ENCODE measurements at regions not wholly inside any gene's neighbourhood (a gene's known extent, or its start where the extent isn't known, plus 50 kb on each side); places are given as distances from the start of the nearest gene placed in this dataset.
"Not testable (repeated sequence)": the region's sequence is repeated elsewhere in the genome, so short reads cannot be mapped to it uniquely, and the experiment has no call there.

DNA sequence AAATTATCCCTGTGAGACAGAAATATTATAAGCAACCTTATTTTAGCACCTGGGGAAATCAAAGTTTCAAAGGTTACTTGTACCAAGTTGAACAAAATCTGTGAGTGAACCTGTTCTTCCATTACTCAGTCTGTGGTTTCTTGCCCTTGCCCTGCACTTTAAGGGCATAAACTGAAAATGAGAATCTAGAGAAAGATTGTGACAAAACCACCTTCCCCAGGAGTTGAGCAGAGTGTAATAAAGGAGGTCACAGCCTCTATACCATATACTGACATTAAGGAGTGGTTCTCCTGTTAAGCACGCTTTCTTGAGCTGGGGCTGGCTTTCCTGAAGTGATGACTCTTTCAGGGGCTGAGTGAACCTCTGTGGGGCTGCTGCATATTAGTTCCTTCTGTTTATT lies 143.4 kb downstream of the PDCD6IP start:
- H3K27me3 Mint-ChIP-seq (ENCODE audit: insufficient read depth) = no peaks in the 10 kb centered on the region
- H3K4me3 Mint-ChIP-seq = no peak overlapping the region
- no peak for DNase-seq (ENCODE audit: low spot score)
- H3K36me3 Mint-ChIP-seq (ENCODE audit: low read depth) = no peaks in the 10 kb centered on the region
- no peak overlapping the region for H3K27ac Mint-ChIP-seq
- no peaks in the 10 kb centered on the region for H3K9me3 Mint-ChIP-seq
- intact Hi-C loops (cut with micrococcal nuclease) = no loop called here
- H3K4me1 Mint-ChIP-seq (ENCODE audit: low read depth) = no peaks in the 10 kb centered on the region

DNA sequence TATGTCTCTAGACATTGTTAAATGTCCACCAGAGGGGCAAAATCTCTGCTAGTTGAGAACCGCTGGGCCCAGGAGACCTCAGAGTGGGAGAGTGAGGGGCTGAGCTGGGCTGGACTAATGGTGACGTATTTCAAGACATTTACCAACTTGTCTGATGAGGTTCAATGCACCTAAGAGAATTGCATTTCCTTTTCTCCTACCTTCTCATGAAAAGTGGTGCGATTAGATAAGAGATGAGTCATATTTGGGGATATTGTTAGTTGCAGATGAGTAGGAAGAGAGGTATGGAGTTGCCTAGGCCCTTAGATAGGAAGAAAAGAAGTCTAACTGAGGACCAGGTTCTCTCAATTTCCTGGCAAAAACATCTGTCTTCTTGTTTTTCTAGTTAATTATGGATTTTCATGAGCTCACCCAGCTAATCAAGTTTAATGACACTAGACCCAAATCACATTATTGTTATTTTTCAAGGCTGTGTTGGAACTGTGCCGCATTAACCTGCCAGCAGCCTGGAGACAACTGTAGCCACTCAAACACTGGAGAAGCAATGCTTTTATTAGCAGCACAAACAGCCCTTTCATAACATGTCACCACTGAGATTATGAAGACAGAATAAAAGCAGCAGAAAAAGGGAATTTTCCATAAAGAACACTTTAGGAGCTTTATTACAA lies 144.2 kb downstream of the PDCD6IP start:
- no peaks in the 10 kb centered on the region for H3K36me3 Mint-ChIP-seq (ENCODE audit: low read depth)

DNA sequence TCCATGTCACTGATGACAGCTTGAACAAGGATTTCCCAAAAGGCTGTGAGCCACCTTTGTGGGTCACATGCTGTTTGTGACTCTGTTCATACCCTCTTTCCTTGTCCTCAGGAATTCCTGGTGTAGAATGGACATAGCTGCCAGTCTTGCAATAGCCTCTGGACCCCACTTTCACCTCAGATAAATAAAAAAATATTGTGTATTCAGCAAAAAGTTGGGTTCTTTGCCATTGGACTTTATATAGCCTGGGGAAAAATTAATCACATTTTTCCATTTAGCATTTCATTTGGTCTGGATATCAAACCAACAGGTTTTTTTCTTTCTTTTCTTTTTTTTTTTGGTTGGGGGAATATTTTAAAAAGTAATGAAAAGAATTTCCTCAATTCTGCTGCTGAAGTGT lies 144.8 kb downstream of the PDCD6IP start:
- Mint-ChIP-seq H3K9me3 (no peaks in the 10 kb centered on the region), H3K4me1 (ENCODE audit: low read depth) (no peaks in the 10 kb centered on the region), H3K27ac (no peak overlapping the region), H3K27me3 (ENCODE audit: insufficient read depth) (no peaks in the 10 kb centered on the region), H3K4me3 (no peak overlapping the region), H3K36me3 (ENCODE audit: low read depth) (no peaks in the 10 kb centered on the region)
- no peak for DNase-seq (ENCODE audit: low spot score)
- intact Hi-C loops (cut with micrococcal nuclease) = no loop called here

More for the DNA sequence above, 144.2 kb downstream of the PDCD6IP start:
- intact Hi-C loops (cut with micrococcal nuclease) = no loop called here
- Mint-ChIP-seq H3K4me3 (no peak overlapping the region), H3K4me1 (ENCODE audit: low read depth) (no peaks in the 10 kb centered on the region), H3K9me3 (no peaks in the 10 kb centered on the region), H3K27ac (no peak overlapping the region), H3K27me3 (ENCODE audit: insufficient read depth) (no peaks in the 10 kb centered on the region)
- DNase-seq (ENCODE audit: low spot score) = no peak

DNA sequence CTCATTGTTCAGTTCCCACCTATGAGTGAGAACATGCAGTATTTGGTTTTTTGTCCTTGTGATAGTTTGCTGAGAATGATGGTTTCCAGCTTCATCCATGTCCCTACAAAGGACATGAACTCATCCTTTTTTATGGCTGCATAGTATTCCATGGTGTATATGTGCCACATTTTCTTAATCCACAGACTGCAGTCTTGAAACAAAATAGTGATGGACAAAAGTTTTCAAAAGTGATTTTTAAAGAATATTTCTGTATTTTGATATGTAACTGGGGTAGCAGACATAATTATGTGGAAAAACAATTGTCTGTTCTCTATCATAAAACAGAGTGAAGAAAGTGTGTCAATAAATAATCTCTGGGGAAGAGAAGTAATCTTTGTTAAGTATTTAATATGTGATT lies 148.2 kb downstream of the PDCD6IP start:
- H3K36me3 Mint-ChIP-seq (ENCODE audit: low read depth); H3K4me3 Mint-ChIP-seq; DNase-seq (ENCODE audit: low spot score); H3K4me1 Mint-ChIP-seq (ENCODE audit: low read depth); H3K27ac Mint-ChIP-seq; H3K27me3 Mint-ChIP-seq (ENCODE audit: insufficient read depth); intact Hi-C loops (cut with micrococcal nuclease); H3K9me3 Mint-ChIP-seq: not testable (repeated sequence)

DNA sequence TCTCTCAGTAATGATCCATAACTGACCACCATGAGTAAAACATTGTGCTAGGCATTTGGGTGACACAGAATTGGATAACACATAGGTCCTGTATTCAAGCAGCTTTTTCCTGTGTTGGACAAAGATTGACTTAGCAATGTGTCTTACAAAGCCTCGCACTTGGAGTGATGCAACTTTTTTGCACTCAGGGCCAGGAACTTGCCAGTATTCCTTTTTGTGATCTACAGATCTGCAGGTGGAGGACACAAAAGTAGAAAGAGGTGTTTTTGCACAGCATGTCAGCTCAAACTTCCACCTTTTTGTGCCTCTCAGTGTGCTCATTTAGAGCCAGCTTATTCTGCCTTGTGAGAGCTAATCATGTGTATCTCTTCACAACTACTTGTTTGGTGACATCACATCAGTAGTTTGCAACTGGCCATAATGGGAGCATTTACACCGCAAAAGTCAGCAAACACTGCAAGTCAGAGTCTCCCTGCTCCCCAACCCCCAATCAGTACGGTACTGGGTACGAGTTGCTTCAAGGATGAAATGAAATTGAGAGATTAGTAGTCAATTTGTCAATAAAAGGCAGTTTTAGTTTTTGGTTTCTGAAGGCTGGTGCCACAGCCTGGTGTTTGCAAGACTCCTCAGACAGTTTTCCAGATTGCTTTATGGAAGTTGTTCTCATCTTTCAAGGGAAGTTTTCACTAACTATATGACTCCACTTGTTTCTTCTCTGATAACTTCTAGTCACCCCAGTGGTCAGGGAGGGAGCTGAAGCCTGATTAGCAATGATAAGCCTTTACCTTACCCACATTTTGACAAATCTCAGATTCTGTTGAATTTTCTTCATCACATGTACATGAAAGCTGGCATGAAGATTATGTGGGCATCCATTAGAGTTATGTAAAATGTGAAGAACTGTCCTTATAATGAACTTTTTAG lies 149.1 kb downstream of the PDCD6IP start:
- Mint-ChIP-seq H3K36me3 (ENCODE audit: low read depth) (no peaks in the 10 kb centered on the region), H3K27me3 (ENCODE audit: insufficient read depth) (peaks cover 3% of the 10 kb centered on the region), H3K4me1 (ENCODE audit: low read depth) (no peaks in the 10 kb centered on the region)

DNA sequence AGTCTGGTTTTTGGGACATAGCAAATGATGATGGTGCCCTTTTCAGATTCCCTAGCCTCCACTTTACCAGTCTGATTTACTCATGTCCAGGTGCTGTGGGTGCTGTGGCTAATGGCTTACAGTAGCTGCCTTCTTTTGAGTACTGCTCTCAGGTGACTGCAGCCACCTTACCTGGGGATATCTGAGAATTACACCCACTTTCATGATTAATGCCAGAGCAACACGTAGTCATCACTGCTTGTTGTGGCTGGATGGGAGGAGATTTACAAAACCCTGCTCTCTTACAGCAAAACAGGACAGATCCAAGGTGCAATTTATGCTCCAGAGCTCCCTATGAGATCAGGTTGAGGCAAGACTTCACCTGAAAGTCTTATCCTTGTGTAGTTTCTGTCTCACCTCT lies 150.6 kb downstream of the PDCD6IP start:
- H3K27me3 Mint-ChIP-seq (ENCODE audit: insufficient read depth) = peaks cover 3% of the 10 kb centered on the region
- H3K4me3 Mint-ChIP-seq = no peak overlapping the region
- no peak overlapping the region for H3K27ac Mint-ChIP-seq
- no peaks in the 10 kb centered on the region for H3K36me3 Mint-ChIP-seq (ENCODE audit: low read depth)
- intact Hi-C loops (cut with micrococcal nuclease) = no loop called here
- DNase-seq (ENCODE audit: low spot score) = no peak
- no peaks in the 10 kb centered on the region for H3K4me1 Mint-ChIP-seq (ENCODE audit: low read depth)
- no peaks in the 10 kb centered on the region for H3K9me3 Mint-ChIP-seq

More for the DNA sequence above, 149.1 kb downstream of the PDCD6IP start:
- intact Hi-C loops (cut with micrococcal nuclease) = no loop called here
- Mint-ChIP-seq H3K27ac (no peak overlapping the region), H3K4me3 (no peak overlapping the region), H3K9me3 (no peaks in the 10 kb centered on the region)
- DNase-seq (ENCODE audit: low spot score) = no peak

DNA sequence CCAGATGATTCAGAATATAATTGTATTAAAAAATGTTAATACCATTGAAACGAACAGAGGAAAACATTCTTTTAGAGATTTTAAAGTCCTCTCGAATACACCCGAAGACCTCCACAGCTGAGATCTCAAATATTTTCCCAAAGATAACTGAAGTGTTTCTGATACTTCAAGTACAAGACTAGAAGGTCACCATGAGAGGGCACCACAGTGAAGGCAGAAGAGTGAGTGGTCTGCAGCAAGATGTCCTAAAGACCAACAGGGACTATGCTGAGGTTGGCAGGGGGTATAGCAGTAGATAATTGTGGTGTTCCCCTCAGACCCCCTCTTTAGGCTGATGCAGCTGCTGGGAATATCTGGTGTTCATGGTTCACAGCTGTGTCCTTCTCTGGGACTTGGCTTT lies 156.5 kb downstream of the PDCD6IP start:
- H3K4me3 Mint-ChIP-seq = no peak overlapping the region
- no peaks in the 10 kb centered on the region for H3K36me3 Mint-ChIP-seq (ENCODE audit: low read depth)
- H3K9me3 Mint-ChIP-seq = no peaks in the 10 kb centered on the region
- H3K4me1 Mint-ChIP-seq (ENCODE audit: low read depth) = no peaks in the 10 kb centered on the region
- H3K27ac Mint-ChIP-seq = no peak overlapping the region
- DNase-seq (ENCODE audit: low spot score) = no peak
- peaks cover 3% of the 10 kb centered on the region for H3K27me3 Mint-ChIP-seq (ENCODE audit: insufficient read depth)
- intact Hi-C loops (cut with micrococcal nuclease) = no loop called here

DNA sequence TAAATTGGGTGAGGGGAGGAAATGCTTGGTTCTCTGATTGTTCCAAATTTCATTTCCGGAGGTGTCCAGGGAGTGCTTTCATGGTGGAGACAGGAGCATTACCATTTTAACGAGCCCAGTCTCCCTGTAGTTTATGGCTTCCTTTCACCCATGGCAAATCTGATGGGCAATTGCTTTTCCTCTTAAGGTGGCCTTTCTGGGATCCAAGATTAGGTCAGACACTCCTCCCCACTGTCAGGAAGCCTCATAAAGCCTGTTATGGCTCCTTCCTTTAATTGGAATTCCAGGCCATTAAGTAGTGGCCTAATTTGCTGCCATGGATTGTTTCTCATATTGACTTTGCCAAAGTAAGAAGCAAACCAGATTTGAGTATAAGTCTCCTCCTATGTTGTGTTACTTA lies 157.8 kb downstream of the PDCD6IP start:
- no peaks in the 10 kb centered on the region for H3K4me1 Mint-ChIP-seq (ENCODE audit: low read depth)
- H3K27me3 Mint-ChIP-seq (ENCODE audit: insufficient read depth) = peaks cover 3% of the 10 kb centered on the region
- no peak overlapping the region for H3K4me3 Mint-ChIP-seq
- H3K9me3 Mint-ChIP-seq = no peaks in the 10 kb centered on the region
- no peak for DNase-seq (ENCODE audit: low spot score)
- intact Hi-C loops (cut with micrococcal nuclease) = no loop called here
- H3K36me3 Mint-ChIP-seq (ENCODE audit: low read depth) = no peaks in the 10 kb centered on the region
- no peak overlapping the region for H3K27ac Mint-ChIP-seq

DNA sequence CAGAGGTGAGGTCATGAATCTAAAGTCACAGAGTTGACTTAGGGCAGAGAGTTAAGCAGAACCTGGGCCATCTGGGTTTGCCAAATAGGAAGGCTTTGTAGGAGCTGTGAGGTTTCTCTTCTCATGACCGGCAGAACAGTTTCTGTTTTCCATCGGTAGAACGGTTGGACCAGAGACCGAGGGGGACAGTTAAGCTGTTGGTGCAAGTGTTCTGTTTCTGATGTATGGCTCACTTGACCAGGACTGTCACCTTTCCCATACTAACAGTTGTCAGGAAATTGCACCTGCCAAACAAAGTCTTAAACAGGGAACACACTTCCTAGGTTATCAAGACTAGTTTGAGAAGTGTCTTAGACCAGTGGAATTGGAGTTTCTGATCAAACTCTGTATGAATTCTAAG lies 158.3 kb downstream of the PDCD6IP start:
- Mint-ChIP-seq H3K4me1 (ENCODE audit: low read depth) (no peaks in the 10 kb centered on the region), H3K27ac (no peak overlapping the region), H3K27me3 (ENCODE audit: insufficient read depth) (peaks cover 2% of the 10 kb centered on the region), H3K9me3 (no peaks in the 10 kb centered on the region), H3K4me3 (no peak overlapping the region), H3K36me3 (ENCODE audit: low read depth) (no peaks in the 10 kb centered on the region)
- intact Hi-C loops (cut with micrococcal nuclease) = no loop called here
- DNase-seq (ENCODE audit: low spot score) = no peak

DNA sequence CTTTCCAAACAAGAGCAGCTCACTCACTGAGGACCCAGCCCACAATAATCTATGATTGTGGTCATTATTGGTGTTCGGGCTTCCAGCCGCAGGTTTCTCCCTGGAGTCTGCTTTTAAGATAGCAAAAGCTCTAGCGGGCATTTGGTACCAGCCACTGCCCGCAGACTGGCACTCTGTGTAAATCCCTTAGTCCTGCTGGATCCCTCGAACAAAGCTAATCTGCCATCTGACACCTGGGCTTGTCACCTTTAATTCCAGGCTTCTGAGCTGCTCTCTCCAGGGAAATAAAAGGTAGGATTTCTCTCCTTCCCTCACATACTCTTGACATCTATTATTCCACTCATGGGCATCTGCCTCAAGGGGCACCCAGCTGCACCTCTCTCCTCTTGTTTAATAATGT lies 158.7 kb downstream of the PDCD6IP start:
- H3K27me3 Mint-ChIP-seq (ENCODE audit: insufficient read depth) = no peaks in the 10 kb centered on the region
- H3K4me1 Mint-ChIP-seq (ENCODE audit: low read depth) = no peaks in the 10 kb centered on the region
- H3K27ac Mint-ChIP-seq = no peak overlapping the region
- DNase-seq (ENCODE audit: low spot score) = no peak
- H3K36me3 Mint-ChIP-seq (ENCODE audit: low read depth) = no peaks in the 10 kb centered on the region
- no peak overlapping the region for H3K4me3 Mint-ChIP-seq
- no peaks in the 10 kb centered on the region for H3K9me3 Mint-ChIP-seq
- intact Hi-C loops (cut with micrococcal nuclease) = no loop called here

DNA sequence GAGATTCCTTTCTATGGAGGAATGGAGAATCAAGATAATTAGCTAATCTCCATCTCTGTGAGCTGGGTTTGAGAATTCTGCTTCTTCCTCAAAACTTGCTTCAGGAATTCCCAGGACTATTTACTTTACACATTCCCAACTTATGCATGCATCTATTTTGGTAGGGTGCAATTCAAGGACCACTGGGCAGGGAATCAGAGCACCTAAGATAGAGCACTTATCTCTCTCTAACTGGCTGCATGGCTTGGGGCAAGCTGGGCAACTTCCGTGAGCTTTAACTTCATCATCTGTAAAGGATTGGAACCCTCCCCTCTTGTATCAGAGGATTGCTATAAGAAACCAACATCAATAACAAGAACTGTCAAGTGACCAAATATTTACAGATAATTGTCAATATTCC lies 160.2 kb downstream of the PDCD6IP start:
- Mint-ChIP-seq H3K27me3 (ENCODE audit: insufficient read depth) (no peaks in the 10 kb centered on the region), H3K36me3 (ENCODE audit: low read depth) (no peaks in the 10 kb centered on the region), H3K4me1 (ENCODE audit: low read depth) (no peaks in the 10 kb centered on the region), H3K9me3 (no peaks in the 10 kb centered on the region), H3K4me3 (no peak overlapping the region), H3K27ac (no peak overlapping the region)
- intact Hi-C loops (cut with micrococcal nuclease) = no loop called here
- no peak for DNase-seq (ENCODE audit: low spot score)

DNA sequence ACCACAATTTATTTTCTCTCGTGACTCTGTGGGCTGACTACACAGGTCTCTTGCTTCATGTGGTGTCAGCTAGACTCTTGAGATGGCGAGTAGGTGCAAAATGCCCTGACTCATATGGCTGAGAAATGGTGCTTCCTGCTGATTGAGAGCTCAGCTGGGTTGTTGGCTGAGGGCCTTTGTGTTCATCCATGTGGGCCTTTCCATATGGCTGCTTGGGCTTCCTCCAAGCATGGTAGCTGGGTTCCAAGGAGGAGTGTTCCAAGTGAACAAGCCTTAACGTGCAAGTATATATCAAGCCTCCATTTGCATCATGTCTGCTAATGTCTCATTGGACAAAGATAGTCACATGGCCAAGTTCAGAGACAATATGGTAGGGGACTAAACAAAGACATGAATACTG lies 164.0 kb downstream of the PDCD6IP start:
- intact Hi-C loops (cut with micrococcal nuclease) = no loop called here
- Mint-ChIP-seq H3K4me3 (no peak overlapping the region), H3K36me3 (ENCODE audit: low read depth) (no peaks in the 10 kb centered on the region), H3K9me3 (no peaks in the 10 kb centered on the region), H3K27ac (no peak overlapping the region), H3K27me3 (ENCODE audit: insufficient read depth) (no peaks in the 10 kb centered on the region), H3K4me1 (ENCODE audit: low read depth) (no peaks in the 10 kb centered on the region)
- no peak for DNase-seq (ENCODE audit: low spot score)

DNA sequence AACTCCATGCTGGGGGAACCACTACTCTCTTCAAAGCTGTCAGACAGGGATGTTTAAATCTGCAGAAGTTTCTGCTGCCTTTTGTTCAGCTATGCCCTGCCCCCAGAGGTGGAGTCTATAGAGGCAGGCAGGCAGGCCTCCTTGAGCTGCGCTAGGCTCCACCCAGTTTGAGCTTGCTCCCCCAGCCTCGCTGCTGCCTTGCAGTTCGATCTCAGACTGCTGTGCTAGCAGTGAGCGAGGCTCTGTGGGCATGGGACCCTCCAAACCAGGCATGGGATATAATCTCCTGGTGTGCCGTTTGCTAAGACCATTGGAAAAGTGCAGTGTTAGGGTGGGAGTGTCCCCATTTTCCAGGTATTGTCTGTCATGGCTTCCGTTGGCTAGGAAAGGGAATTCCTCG lies 171.8 kb downstream of the PDCD6IP start:
- H3K9me3 Mint-ChIP-seq; DNase-seq (ENCODE audit: low spot score); H3K27ac Mint-ChIP-seq; intact Hi-C loops (cut with micrococcal nuclease); H3K4me3 Mint-ChIP-seq; H3K27me3 Mint-ChIP-seq (ENCODE audit: insufficient read depth); H3K4me1 Mint-ChIP-seq (ENCODE audit: low read depth); H3K36me3 Mint-ChIP-seq (ENCODE audit: low read depth): not testable (repeated sequence)
